ENCODE measurements at regions not wholly inside any gene's neighbourhood (a gene's known extent, or its start where the extent isn't known, plus 50 kb on each side); places are given as distances from the start of the nearest gene placed in this dataset.
A peak's percentile ranks its signal among the peaks of the same experiment; 100 is the strongest.

DNA sequence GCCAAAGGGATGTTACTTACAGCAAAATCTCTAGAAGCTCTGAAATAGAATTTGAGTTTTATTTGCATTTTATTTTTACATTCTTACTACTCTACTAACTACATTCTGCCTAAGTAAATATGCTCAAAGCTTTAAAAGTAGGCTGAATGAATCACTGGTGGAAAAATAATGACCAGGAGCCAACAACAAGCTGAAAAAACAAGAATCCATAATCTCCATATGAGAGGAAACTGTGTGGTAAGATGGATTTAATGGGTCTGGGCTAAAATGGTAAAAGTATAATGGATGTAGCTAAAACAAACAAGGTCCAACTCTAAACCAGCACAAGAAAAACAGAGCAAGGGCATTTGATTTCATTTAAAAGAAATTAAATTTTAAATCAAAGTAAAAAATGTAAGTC lies 525.8 kb upstream of the FTMT start (continued):
- TF ChIP-seq, protein P1, sequence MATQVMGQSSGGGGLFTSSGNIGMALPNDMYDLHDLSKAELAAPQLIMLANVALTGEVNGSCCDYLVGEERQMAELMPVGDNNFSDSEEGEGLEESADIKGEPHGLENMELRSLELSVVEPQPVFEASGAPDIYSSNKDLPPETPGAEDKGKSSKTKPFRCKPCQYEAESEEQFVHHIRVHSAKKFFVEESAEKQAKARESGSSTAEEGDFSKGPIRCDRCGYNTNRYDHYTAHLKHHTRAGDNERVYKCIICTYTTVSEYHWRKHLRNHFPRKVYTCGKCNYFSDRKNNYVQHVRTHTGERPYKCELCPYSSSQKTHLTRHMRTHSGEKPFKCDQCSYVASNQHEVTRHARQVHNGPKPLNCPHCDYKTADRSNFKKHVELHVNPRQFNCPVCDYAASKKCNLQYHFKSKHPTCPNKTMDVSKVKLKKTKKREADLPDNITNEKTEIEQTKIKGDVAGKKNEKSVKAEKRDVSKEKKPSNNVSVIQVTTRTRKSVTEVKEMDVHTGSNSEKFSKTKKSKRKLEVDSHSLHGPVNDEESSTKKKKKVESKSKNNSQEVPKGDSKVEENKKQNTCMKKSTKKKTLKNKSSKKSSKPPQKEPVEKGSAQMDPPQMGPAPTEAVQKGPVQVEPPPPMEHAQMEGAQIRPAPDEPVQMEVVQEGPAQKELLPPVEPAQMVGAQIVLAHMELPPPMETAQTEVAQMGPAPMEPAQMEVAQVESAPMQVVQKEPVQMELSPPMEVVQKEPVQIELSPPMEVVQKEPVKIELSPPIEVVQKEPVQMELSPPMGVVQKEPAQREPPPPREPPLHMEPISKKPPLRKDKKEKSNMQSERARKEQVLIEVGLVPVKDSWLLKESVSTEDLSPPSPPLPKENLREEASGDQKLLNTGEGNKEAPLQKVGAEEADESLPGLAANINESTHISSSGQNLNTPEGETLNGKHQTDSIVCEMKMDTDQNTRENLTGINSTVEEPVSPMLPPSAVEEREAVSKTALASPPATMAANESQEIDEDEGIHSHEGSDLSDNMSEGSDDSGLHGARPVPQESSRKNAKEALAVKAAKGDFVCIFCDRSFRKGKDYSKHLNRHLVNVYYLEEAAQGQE (IDR thresholded peaks at IDR 0.05): no peak
- TF ChIP-seq EHF (CRISPR knock-in tag; IDR thresholded peaks at IDR 0.05): no peak
- no peak for TF ChIP-seq ELK1 (IDR thresholded peaks at IDR 0.05; ENCODE audit: low read depth, low read length)

- no peak overlapping the region for H3K4me2 ChIP-seq
- CTCF ChIA-PET: no interaction called here
- DNase-seq (ENCODE audit: low read depth in 1 of 2, low spot score in 1 of 2): no peak
- no peaks in the 10 kb centered on the region for H3K9me3 ChIP-seq
- no peak for ATAC-seq
- no peak for FAIRE-seq
- TF ChIP-seq MAFK (IDR thresholded peaks at IDR 0.05; ENCODE audit: partially characterized antibody) (peak; percentile 47), RCOR1 (IDR thresholded peaks at IDR 0.05; ENCODE audit: low read depth, low read length) (no peak)
- no peak overlapping the region for H3K4me3 ChIP-seq
- WGBS (ENCODE audit: missing lambda C conversion rate): 29% methylated on average over 4 of the region's 4 CpGs
- POLR2A ChIA-PET: no interaction called here
- H3K4me1 ChIP-seq: peaks cover 4% of the 10 kb centered on the region; the same call in 1 of the 3 replicates
- no peak overlapping the region for H3K27ac ChIP-seq
These were observed 501.3 kb upstream of the FTMT start for GRCh38 chr5:121350181-121350930.

- ChIA-PET POLR2A (no interaction called here), CTCF (no interaction called here)
- H3K9me3 ChIP-seq: no peaks in the 10 kb centered on the region
- peaks cover 12% of the 10 kb centered on the region for H3K4me1 ChIP-seq
- FAIRE-seq: peak; percentile 95
- peak; percentile 12 to 49 for DNase-seq (ENCODE audit: low read depth in 1 of 2, low spot score in 1 of 2)
- ATAC-seq: peak; percentile 88 to 92
- H3K27ac ChIP-seq: peak overlapping the region in 1 of 2 experiments; percentile 47; a peak in 1 of 6 replicates
- TF ChIP-seq RCOR1 (IDR thresholded peaks at IDR 0.05; ENCODE audit: low read depth, low read length) (no peak), CEBPB (IDR thresholded peaks at IDR 0.05) (peak in 1 of 2 experiments; percentile 56; a peak in 1 of 4 replicates), RARB (CRISPR knock-in tag; IDR thresholded peaks at IDR 0.05) (no peak), TP53 (CRISPR knock-in tag; IDR thresholded peaks at IDR 0.05) (no peak), RAD21 (conservative IDR thresholded peaks at IDR 0.05 in 1 of 2, IDR thresholded peaks at IDR 0.05 in 1 of 2) (peak in 1 of 2 experiments; percentile 1; a peak in 1 of 5 replicates), JUNB (IDR thresholded peaks at IDR 0.05) (peak; percentile 44; the same call in 1 of the 2 replicates), CHD2 (IDR thresholded peaks at IDR 0.05; ENCODE audit: low read length, partially characterized antibody) (no peak), EHMT2 (IDR thresholded peaks at IDR 0.05; ENCODE audit: low read depth) (no peak), FOSL2 (IDR thresholded peaks at IDR 0.05) (0 out of 2 replicates have a peak, but pooled peaks have one; percentile 24), FOSL2 (CRISPR knock-in tag; IDR thresholded peaks at IDR 0.05) (peak; percentile 84)
- H3K4me3 ChIP-seq: no peak overlapping the region; the same call in 2 of the 3 replicates
- H3K4me2 ChIP-seq: peak overlapping the region; percentile 31
- WGBS (ENCODE audit: missing lambda C conversion rate): 16% methylated on average over 3 of the region's 3 CpGs
These were observed 485.2 kb upstream of the FTMT start for GRCh38 chr5:121366515-121366914.

DNA sequence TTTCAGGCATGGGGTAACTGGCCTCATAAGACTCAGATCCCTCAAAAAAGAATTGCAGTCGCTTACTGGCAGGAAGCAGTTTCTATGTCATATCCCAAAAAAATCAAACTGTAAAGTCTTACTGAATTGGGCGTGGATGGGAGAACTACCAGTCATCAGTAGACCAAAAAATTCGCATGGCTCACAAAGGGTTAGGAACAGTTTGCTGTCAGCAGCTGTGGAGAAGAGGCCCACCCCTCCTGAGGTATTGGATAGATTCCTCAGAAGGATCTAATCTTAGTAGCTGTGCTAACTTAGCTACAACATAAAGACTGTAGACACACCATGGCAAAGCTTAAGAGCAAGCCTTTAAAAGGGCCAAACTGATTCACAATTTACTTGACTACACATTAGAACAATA lies 478.3 kb upstream of the FTMT start:
- DNase-seq (ENCODE audit: low read depth in 1 of 2, low spot score in 1 of 2): no peak
- POLR2A ChIA-PET: no interaction called here
- no peaks in the 10 kb centered on the region for H3K9me3 ChIP-seq
- no peak overlapping the region for H3K4me2 ChIP-seq
- CTCF ChIA-PET: no interaction called here
- H3K4me3 ChIP-seq: no peak overlapping the region
- 84% methylated on average over 3 of the region's 3 CpGs for WGBS (ENCODE audit: missing lambda C conversion rate)
- no peak for FAIRE-seq
- no peak for ATAC-seq
- H3K4me1 ChIP-seq: peaks cover 9% of the 10 kb centered on the region
- H3K27ac ChIP-seq: no peak overlapping the region
- no peak for TF ChIP-seq HEYL (CRISPR knock-in tag; IDR thresholded peaks at IDR 0.05)
- no peak for TF ChIP-seq MAFK (IDR thresholded peaks at IDR 0.05; ENCODE audit: partially characterized antibody)
- TF ChIP-seq, protein P2, sequence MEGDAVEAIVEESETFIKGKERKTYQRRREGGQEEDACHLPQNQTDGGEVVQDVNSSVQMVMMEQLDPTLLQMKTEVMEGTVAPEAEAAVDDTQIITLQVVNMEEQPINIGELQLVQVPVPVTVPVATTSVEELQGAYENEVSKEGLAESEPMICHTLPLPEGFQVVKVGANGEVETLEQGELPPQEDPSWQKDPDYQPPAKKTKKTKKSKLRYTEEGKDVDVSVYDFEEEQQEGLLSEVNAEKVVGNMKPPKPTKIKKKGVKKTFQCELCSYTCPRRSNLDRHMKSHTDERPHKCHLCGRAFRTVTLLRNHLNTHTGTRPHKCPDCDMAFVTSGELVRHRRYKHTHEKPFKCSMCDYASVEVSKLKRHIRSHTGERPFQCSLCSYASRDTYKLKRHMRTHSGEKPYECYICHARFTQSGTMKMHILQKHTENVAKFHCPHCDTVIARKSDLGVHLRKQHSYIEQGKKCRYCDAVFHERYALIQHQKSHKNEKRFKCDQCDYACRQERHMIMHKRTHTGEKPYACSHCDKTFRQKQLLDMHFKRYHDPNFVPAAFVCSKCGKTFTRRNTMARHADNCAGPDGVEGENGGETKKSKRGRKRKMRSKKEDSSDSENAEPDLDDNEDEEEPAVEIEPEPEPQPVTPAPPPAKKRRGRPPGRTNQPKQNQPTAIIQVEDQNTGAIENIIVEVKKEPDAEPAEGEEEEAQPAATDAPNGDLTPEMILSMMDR (IDR thresholded peaks at IDR 0.05): no peak
- no peak for TF ChIP-seq FOSB (CRISPR knock-in tag; IDR thresholded peaks at IDR 0.05)
- TF ChIP-seq HOXA7 (CRISPR knock-in tag; IDR thresholded peaks at IDR 0.05): no peak
- TF ChIP-seq GATA3 (IDR thresholded peaks at IDR 0.05; ENCODE audit: borderline replicate concordance): no peak
- no peak for TF ChIP-seq EHF (CRISPR knock-in tag; IDR thresholded peaks at IDR 0.05)
- no peak for TF ChIP-seq KDM1A (IDR thresholded peaks at IDR 0.05; ENCODE audit: low read depth)
- no peak for TF ChIP-seq RCOR1 (IDR thresholded peaks at IDR 0.05; ENCODE audit: low read depth, low read length)
- TF ChIP-seq BCL3 (IDR thresholded peaks at IDR 0.05): no peak
- no peak for TF ChIP-seq SREBF2 (IDR thresholded peaks at IDR 0.05)
- TF ChIP-seq TP53 (CRISPR knock-in tag; IDR thresholded peaks at IDR 0.05): no peak
- no peak for TF ChIP-seq NR3C1 (IDR thresholded peaks at IDR 0.05)
- TF ChIP-seq NPAS2 (CRISPR knock-in tag; IDR thresholded peaks at IDR 0.05; ENCODE audit: borderline replicate concordance): no peak
- no peak for TF ChIP-seq JUNB (IDR thresholded peaks at IDR 0.05)
